Mesendoderm (in vitro differentiated cells): ENCODE measurements at regions not wholly inside any gene's neighbourhood (a gene's known extent, or its start where the extent isn't known, plus 50 kb on each side); places are given as distances from the start of the nearest gene placed in this dataset.
"Not testable (repeated sequence)": the region's sequence is repeated elsewhere in the genome, so short reads cannot be mapped to it uniquely, and the experiment has no call there.

Experiments used
- DNase-seq: peaks from one replicate; pipeline ENCODE4 v3.0.0; 2013
- H2AK5ac ChIP-seq: 2 replicates; pipeline ENCODE4 v1.6.1; 2013; ENCODE audit warnings: low read length, inconsistent platforms
- H2BK120ac ChIP-seq: 2 replicates; pipeline ENCODE4 v1.6.1; 2013; ENCODE audit warnings: low read depth, mild to moderate bottlenecking, low read length, moderate library complexity, mixed read lengths
- H2BK15ac ChIP-seq: replicated peaks from 2 replicates; pipeline ENCODE4 v1.6.1; 2013; ENCODE audit warnings: low read depth, mild to moderate bottlenecking, moderate library complexity
- H2BK5ac ChIP-seq: 2 replicates; pipeline ENCODE4 v1.6.1; 2013; ENCODE audit warnings: low read length, inconsistent platforms
- H3K18ac ChIP-seq: 2 replicates; pipeline ENCODE4 v1.6.1; 2013; ENCODE audit warnings: mild to moderate bottlenecking, low read length, mixed read lengths
- H3K23ac ChIP-seq: one replicate; pipeline ENCODE4 v1.6.1; 2013; ENCODE audit warnings: low read length
- H3K27ac ChIP-seq: 2 replicates; pipeline ENCODE4 v1.5.1; 2013; ENCODE audit warnings: low read depth, mild to moderate bottlenecking, inconsistent platforms, low read length, moderate library complexity
- H3K27me3 ChIP-seq: 2 replicates; pipeline ENCODE4 v1.6.1; 2013; ENCODE audit warnings: low read length, control low read depth, mild to moderate bottlenecking, inconsistent platforms; ENCODE audit not compliant: insufficient read depth, poor library complexity
- H3K36me3 ChIP-seq: 2 replicates; pipeline ENCODE4 v1.6.1; 2013; ENCODE audit warnings: low read length, inconsistent platforms; ENCODE audit not compliant: control insufficient read depth, insufficient read depth
- H3K4ac ChIP-seq: one replicate; pipeline ENCODE4 v1.6.1; 2013; ENCODE audit warnings: low read depth, mild to moderate bottlenecking, low read length, moderate library complexity
- H3K4me1 ChIP-seq: 2 replicates; pipeline ENCODE4 v1.6.1; 2013; ENCODE audit warnings: low read depth, low read length, inconsistent platforms; ENCODE audit not compliant: control insufficient read depth
- H3K4me2 ChIP-seq: 2 replicates; pipeline ENCODE4 v1.6.1; 2013; ENCODE audit warnings: low read length
- H3K4me3 ChIP-seq: 2 replicates; pipeline ENCODE4 v1.5.1; 2013; ENCODE audit warnings: mild to moderate bottlenecking, low read length
- H3K56ac ChIP-seq: one replicate; pipeline ENCODE4 v1.6.1; 2013; ENCODE audit warnings: low read length
- H3K79me1 ChIP-seq: 2 replicates; pipeline ENCODE4 v1.6.1; 2013; ENCODE audit warnings: low read length, inconsistent platforms
- H3K79me2 ChIP-seq: 2 replicates; pipeline ENCODE4 v1.6.1; 2013; ENCODE audit warnings: mild to moderate bottlenecking, low read length; ENCODE audit not compliant: control insufficient read depth, insufficient read depth
- H3K9ac ChIP-seq: 2 replicates; pipeline ENCODE4 v1.6.1; 2013; ENCODE audit warnings: low read length, inconsistent platforms
- H4K5ac ChIP-seq: one replicate; pipeline ENCODE4 v1.6.1; 2013; ENCODE audit warnings: low read length
- H4K8ac ChIP-seq: one replicate; pipeline ENCODE4 v1.6.1; 2013; ENCODE audit warnings: low read depth, mild to moderate bottlenecking, control low read depth, low read length, moderate library complexity
- WGBS: extraction: QIAGEN DNeasy Blood & Tissue Kit; methylation state at CpG from one replicate; pipeline ENCODE4 v1.1.7; 2013; ENCODE audit warnings: low lambda C conversion rate, missing lambda C conversion rate; ENCODE audit not compliant: insufficient coverage; ENCODE audit errors: extremely low coverage; 5-methylcytosine and 5-hydroxymethylcytosine counted together

DNA sequence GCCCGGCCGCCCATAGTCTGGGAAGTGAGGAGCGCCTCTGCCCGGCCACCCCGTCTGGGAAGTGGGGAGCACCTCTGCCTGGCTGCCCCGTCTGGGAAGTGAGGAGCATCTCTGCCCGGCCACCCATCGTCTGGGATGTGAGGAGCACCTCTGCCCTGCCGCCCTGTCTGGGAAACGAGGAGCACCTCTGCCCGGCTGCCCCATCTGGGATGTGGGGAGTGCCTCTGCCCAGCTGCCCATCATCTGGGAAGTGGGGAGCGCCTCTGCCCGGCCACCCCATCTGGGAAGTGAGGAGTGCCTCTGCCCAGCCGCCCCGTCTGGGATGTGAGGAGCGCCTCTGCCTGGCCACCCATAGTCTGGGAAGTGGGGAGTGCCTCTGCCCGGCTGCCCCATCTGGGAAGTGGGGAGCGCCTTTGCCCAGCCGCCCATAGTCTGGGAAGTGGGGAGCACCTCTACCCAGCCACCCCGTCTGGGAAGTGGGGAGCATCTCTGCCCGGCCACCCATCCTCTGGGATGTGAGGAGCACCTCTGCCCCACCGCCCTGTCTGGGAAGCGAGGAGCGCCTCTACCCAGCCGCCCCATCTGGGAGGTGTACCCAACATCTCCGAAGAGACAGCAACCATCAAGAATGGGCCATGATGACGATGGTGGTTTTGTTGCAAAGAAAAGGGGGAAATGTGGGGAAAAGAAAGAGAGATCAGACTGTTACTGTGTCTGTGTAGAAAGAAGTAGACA lies 92.5 kb upstream of the ZNF519 start:
- H3K27me3 ChIP-seq, H3K56ac ChIP-seq, H2BK5ac ChIP-seq, DNase-seq, H3K4ac ChIP-seq, H3K4me1 ChIP-seq, H3K79me1 ChIP-seq, H3K9ac ChIP-seq, H3K36me3 ChIP-seq, H3K23ac ChIP-seq, H4K8ac ChIP-seq, H3K18ac ChIP-seq, H3K4me2 ChIP-seq, H2BK120ac ChIP-seq, H3K79me2 ChIP-seq, H2BK15ac ChIP-seq, H3K4me3 ChIP-seq, H2AK5ac ChIP-seq, H3K27ac ChIP-seq, H4K5ac ChIP-seq: not testable (repeated sequence)
- WGBS = no CpG with 5 or more reads among the region's 27 CpGs

DNA sequence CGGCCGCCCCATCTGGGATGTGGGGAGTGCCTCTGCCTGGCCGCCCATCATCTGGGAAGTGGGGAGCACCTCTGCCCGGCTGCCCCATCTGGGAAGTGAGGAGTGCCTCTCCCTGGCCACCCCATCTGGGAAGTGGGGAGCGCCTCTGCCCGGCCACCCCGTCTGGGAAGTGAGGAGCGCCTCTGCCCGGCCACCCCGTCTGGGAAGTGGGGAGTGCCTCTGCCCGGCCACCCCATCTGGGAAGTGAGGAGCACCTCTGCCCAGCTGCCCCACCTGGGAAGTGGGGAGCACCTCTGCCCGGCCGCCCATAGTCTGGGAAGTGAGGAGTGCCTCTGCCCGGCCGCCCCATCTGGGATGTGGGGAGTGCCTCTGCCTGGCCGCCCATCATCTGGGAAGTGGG lies 91.7 kb upstream of the ZNF519 start:
- not testable (repeated sequence) for H4K5ac ChIP-seq, H3K36me3 ChIP-seq, H3K23ac ChIP-seq, H3K4me3 ChIP-seq, H3K9ac ChIP-seq, H3K4ac ChIP-seq, H2BK5ac ChIP-seq, H3K4me2 ChIP-seq, DNase-seq, H2BK120ac ChIP-seq, H3K4me1 ChIP-seq, H4K8ac ChIP-seq, H3K79me2 ChIP-seq, H3K27ac ChIP-seq, H3K79me1 ChIP-seq, H3K18ac ChIP-seq, H3K56ac ChIP-seq, H2AK5ac ChIP-seq, H2BK15ac ChIP-seq, H3K27me3 ChIP-seq
- WGBS = no CpG with 5 or more reads among the region's 16 CpGs

DNA sequence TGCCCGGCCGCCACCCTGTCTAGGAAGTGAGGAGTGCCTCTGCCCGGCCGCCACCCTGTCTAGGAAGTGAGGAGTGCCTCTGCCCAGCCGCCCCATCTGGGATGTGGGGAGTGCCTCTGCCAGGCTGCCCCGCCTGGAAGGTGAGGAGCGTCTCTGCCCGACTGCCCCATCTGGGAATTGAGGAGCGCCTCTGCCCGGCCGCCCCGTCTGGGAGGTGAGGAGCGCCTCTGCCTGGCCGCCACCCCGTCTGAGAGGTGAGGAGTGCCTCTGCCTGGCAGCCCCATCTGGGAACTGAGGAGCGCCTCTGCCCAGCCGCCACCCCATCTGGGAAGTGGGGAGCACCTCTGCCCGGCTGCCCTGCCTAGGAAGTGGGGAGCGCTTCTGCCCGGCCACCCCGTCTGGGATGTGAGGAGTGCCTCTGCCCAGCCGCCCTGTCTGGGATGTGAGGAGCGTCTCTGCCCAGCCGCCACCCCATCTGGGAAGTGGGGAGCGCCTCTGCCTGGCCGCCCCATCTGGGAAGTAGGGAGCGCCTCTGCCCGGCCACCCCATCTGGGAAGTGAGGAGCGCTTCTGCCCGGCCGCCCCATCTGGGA lies 91.1 kb upstream of the ZNF519 start:
- H3K79me1 ChIP-seq, H3K79me2 ChIP-seq: not testable (repeated sequence)

DNA sequence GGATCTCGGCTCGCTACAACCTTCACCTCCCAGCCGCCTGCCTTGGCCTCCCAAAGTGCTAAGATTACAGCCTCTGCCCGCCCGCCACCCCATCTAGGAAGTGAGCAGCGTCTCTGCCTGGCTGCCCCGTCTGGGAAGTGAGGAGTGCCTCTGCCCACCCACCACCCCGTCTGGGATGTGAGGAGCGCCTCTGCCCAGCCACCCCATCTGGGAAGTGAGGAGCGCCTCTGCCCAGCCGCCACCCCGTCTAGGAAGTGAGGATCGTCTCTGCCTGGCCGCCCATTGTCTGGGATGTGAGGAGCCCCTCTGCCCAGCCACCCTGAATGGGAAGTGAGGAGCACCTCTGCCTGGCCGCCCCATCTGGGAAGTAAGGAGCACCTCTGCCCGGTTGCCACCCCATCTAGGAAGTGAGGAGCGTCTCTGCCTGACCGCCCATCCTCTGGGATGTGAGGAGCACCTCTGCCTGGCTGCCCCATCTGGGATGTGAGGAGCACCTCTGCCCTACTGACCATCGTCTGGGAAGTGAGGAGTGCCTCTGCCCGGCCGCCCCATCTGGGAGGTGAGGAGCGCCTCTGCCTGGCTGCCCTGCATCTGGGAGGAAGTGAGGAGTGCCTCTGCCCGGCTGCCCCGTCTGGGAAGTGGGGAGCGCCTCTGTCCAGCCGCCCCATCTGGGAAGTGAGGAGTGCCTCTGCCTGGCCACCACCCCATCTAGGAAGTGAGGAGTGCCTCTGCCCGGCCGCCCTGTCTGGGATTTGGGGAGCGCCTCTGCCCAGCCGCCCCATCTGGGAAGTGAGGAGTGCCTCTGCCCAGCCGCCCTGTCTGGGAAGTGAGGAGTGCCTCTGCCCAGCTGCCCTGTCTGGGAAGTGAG lies 90.4 kb upstream of the ZNF519 start:
- not testable (repeated sequence) for H3K23ac ChIP-seq, H3K4me2 ChIP-seq, DNase-seq, H3K4me1 ChIP-seq, H2BK15ac ChIP-seq, H3K18ac ChIP-seq, H3K79me1 ChIP-seq, H2BK5ac ChIP-seq, H3K4me3 ChIP-seq, H2BK120ac ChIP-seq, H2AK5ac ChIP-seq, H3K27me3 ChIP-seq, H4K5ac ChIP-seq, H3K36me3 ChIP-seq, H3K27ac ChIP-seq, H3K4ac ChIP-seq, H3K9ac ChIP-seq, H4K8ac ChIP-seq, H3K56ac ChIP-seq, H3K79me2 ChIP-seq
- WGBS = no CpG with 5 or more reads among the region's 31 CpGs

More for the DNA sequence above, 91.1 kb upstream of the ZNF519 start:
- not testable (repeated sequence) for H2AK5ac ChIP-seq, H3K56ac ChIP-seq, H3K9ac ChIP-seq, H3K23ac ChIP-seq, H2BK120ac ChIP-seq, H4K8ac ChIP-seq, H3K4me3 ChIP-seq, H3K36me3 ChIP-seq, H4K5ac ChIP-seq, H2BK5ac ChIP-seq, H3K4me1 ChIP-seq, H3K27ac ChIP-seq, H3K4me2 ChIP-seq, H3K4ac ChIP-seq, H2BK15ac ChIP-seq, H3K27me3 ChIP-seq, H3K18ac ChIP-seq
- no CpG with 5 or more reads among the region's 31 CpGs for WGBS
- peak; percentile 0 for DNase-seq

DNA sequence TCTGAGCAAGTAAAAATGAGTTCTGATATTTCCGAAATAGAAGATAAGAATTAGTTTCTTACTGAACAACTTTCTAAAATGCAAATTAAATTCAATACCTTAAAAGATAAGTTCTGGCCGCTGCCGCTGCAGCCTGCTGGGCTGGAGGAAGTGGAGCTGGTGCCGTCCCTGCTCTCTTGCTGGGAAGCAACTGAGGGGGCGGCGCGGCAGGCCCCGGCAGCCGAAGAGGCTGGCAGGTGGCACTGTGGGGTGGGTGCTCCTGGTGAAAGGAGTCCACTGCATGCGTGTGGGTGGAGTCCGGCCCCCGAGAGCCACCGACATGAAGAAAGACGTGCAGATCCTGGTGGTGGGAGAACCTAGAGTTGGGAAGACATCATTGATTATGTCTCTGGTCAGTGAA lies 89.5 kb upstream of the ZNF519 start:
- Histone ChIP-seq H3K56ac (no peak overlapping the region), H4K5ac (no peak overlapping the region), H2BK15ac (no peak overlapping the region), H3K4me1 (no peaks in the 10 kb centered on the region), H4K8ac (no peak overlapping the region), H3K18ac (no peak overlapping the region), H3K27me3 (no peaks in the 10 kb centered on the region), H2AK5ac (no peak overlapping the region), H3K36me3 (no peaks in the 10 kb centered on the region), H2BK5ac (no peak overlapping the region), H3K79me1 (no peaks in the 10 kb centered on the region), H3K4me3 (no peak overlapping the region), H3K4me2 (no peak overlapping the region), H3K4ac (no peak overlapping the region), H3K9ac (no peak overlapping the region), H3K79me2 (no peaks in the 10 kb centered on the region), H3K27ac (no peak overlapping the region), H3K23ac (no peak overlapping the region), H2BK120ac (no peak overlapping the region)
- no CpG with 5 or more reads among the region's 14 CpGs for WGBS
- DNase-seq = no peak
